Spleen (tissue), 7 donors: ENCODE measurements at regions not wholly inside any gene's neighbourhood (a gene's known extent, or its start where the extent isn't known, plus 50 kb on each side); places are given as distances from the start of the nearest gene placed in this dataset.

Source experiments
- POLR2A ChIP-seq, 3 donors: fragments of 450-650 bp; IDR thresholded peaks; one replicate each; pipeline ENCODE4 v1.5.1; 2017; ENCODE audit warnings: antibody characterized with exemption in 3 of 3, mild to moderate bottlenecking in 1 of 3
- TF ChIP-seq, protein P1 (sequence below), 11 experiments: fragments of 200-600 bp in 7 of 11; fragments of 450-650 bp in 4 of 11; sonication (generic) in 4 of 11; IDR thresholded peaks in 8 of 11; conservative IDR thresholded peaks in 3 of 11; 1 replicate in 7 of 11; 2 replicates in 4 of 11; pipeline versions ENCODE4 v1.4.0 to v1.8.0; 2016 to 2021; ENCODE audit warnings: antibody characterized with exemption in 11 of 11, inconsistent platforms in 4 of 11, mild to moderate bottlenecking in 1 of 11
- donor health status: DM: no; HTN: no; CAD: no; lungs with moderate emphysema.
- donor health status: DM: no; HTN: no; CAD: no.
- donor health status: DM: no; HTN: no; CAD: no.

DNA sequence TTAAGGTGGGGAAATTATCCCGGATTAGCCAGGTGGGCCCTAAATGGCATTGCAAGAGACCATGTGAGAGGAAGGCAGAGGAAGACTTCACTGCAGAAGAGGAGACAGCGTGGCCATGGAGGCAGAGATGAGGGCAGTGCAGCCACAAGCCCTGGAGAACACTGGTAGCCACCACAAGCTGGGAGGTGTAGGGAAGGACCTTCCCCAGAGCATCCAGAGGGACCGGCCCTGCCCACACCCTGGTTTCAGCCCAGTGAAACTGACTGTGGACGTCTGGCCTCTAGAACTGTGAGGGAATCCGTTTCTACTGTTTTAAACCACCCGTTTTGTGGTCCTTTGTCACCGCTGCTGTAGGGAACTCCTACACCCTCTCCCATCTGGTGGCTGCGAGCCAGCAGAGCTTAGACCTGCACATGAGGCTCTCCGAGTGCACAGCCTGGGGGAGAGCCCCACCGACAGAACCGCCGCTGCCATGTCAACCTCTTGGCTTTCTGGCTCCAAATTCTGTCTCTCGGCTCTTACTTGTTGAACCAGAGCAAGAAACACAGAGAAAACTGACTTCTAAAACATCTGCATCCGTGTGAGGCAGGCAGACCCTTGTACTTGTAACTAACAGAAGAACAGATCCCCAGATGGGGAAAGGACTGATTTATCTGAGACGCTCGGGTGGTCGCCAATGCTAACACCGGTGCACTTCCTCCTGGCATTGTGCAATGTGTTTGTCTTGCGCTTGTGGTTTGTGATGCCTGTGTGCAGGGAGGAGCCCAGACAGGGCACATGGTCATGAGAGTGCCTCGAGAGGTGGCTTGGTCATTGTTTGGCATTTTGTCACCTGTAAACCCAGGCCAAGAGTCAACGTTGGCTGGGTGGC lies 90.8 kb upstream of the TMPRSS2 start:
- TF ChIP-seq, protein P1, sequence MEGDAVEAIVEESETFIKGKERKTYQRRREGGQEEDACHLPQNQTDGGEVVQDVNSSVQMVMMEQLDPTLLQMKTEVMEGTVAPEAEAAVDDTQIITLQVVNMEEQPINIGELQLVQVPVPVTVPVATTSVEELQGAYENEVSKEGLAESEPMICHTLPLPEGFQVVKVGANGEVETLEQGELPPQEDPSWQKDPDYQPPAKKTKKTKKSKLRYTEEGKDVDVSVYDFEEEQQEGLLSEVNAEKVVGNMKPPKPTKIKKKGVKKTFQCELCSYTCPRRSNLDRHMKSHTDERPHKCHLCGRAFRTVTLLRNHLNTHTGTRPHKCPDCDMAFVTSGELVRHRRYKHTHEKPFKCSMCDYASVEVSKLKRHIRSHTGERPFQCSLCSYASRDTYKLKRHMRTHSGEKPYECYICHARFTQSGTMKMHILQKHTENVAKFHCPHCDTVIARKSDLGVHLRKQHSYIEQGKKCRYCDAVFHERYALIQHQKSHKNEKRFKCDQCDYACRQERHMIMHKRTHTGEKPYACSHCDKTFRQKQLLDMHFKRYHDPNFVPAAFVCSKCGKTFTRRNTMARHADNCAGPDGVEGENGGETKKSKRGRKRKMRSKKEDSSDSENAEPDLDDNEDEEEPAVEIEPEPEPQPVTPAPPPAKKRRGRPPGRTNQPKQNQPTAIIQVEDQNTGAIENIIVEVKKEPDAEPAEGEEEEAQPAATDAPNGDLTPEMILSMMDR (IDR thresholded peaks at IDR 0.05 in 8 of 11, conservative IDR thresholded peaks at IDR 0.05 in 3 of 11) = no peak
- TF ChIP-seq POLR2A (IDR thresholded peaks at IDR 0.05) = no peak
